Fibroblast of mammary gland (primary cell): ENCODE measurements at regions not wholly inside any gene's neighbourhood (a gene's known extent, or its start where the extent isn't known, plus 50 kb on each side); places are given as distances from the start of the nearest gene placed in this dataset.

Experiments
- DNase-seq: peaks from one replicate; pipeline ENCODE4 v3.0.0-alpha.2; 2010; ENCODE audit warnings: low read depth
- H3K4me3 ChIP-seq: 2 replicates; pipeline ENCODE4 v1.5.1; 2011; ENCODE audit warnings: low read depth, mild to moderate bottlenecking, low read length, moderate library complexity; ENCODE audit not compliant: control insufficient read depth
- CTCF ChIP-seq: conservative IDR thresholded peaks from 2 replicates; pipeline ENCODE4 v1.5.1; 2011; ENCODE audit warnings: low read depth, low read length, inconsistent platforms; ENCODE audit not compliant: control insufficient read depth, insufficient read depth

- no peak for DNase-seq
- TF ChIP-seq CTCF = no peak
- no peak overlapping the region for H3K4me3 ChIP-seq
Measured at GRCh38 chr18:1624612-1625011, 719.9 kb downstream of the ADCYAP1 start.

- TF ChIP-seq CTCF = no peak
- no peak for DNase-seq
- H3K4me3 ChIP-seq = no peak overlapping the region
Measured at GRCh38 chr18:1627494-1627893, 722.8 kb downstream of the ADCYAP1 start.

- TF ChIP-seq CTCF = no peak
- DNase-seq = no peak
- no peak overlapping the region for H3K4me3 ChIP-seq
Measured at GRCh38 chr18:1648712-1649111, 744.0 kb downstream of the ADCYAP1 start.

- H3K4me3 ChIP-seq = no peak overlapping the region
- no peak for DNase-seq
- no peak for TF ChIP-seq CTCF
Measured at GRCh38 chr18:1652018-1652417, 747.3 kb downstream of the ADCYAP1 start.

- no peak for TF ChIP-seq CTCF
- no peak for DNase-seq
Measured at GRCh38 chr18:1653873-1654272, 749.2 kb downstream of the ADCYAP1 start.

GRCh38 chr18:1657876-1658275 lies 753.2 kb downstream of the ADCYAP1 start:
- no peak for DNase-seq
- TF ChIP-seq CTCF = no peak
- no peak overlapping the region for H3K4me3 ChIP-seq

More at GRCh38 chr18:1653873-1654272, 749.2 kb downstream of the ADCYAP1 start:
- no peak overlapping the region for H3K4me3 ChIP-seq

GRCh38 chr18:1658908-1659566 lies 754.4 kb downstream of the ADCYAP1 start:
- no peak overlapping the region for H3K4me3 ChIP-seq
- TF ChIP-seq CTCF = no peak
- no peak for DNase-seq
